B cell (primary cell): ENCODE measurements at regions not wholly inside any gene's neighbourhood (a gene's known extent, or its start where the extent isn't known, plus 50 kb on each side); places are given as distances from the start of the nearest gene placed in this dataset.

Experiments used
- CTCF ChIP-seq: fragments of 200-600 bp; IDR thresholded peaks from one replicate; pipeline ENCODE4 v1.8.0; 2022; ENCODE audit warnings: antibody characterized with exemption, mild to moderate bottlenecking
- EZH2 ChIP-seq: IDR thresholded peaks from 2 replicates; pipeline ENCODE4 v1.6.1; 2012; ENCODE audit warnings: borderline replicate concordance, low read depth, mild to moderate bottlenecking, moderate library complexity, low read length; ENCODE audit not compliant: insufficient read depth, poor library complexity, severe bottlenecking

GRCh38 chr1:112836642-112837041, 119.4 kb downstream of the SLC16A1 start:
- no peak for TF ChIP-seq CTCF
- no peak for TF ChIP-seq EZH2
